Fibroblast of lung (primary cell): ENCODE measurements at regions not wholly inside any gene's neighbourhood (a gene's known extent, or its start where the extent isn't known, plus 50 kb on each side); places are given as distances from the start of the nearest gene placed in this dataset.
"Not testable (repeated sequence)": the region's sequence is repeated elsewhere in the genome, so short reads cannot be mapped to it uniquely, and the experiment has no call there.

Experiments used
- DNase-seq, 2 donors: peaks; one replicate each; pipeline versions ENCODE4 v3.0.0 to v3.0.0-alpha.2; 2010; ENCODE audit warnings: low read depth in 2 of 2
- H2AFZ ChIP-seq: 2 replicates; pipeline ENCODE4 v1.5.1; 2012; ENCODE audit warnings: low read length, control low read depth, inconsistent platforms
- H3K27ac ChIP-seq: 2 replicates; pipeline ENCODE4 v1.5.1; 2011; ENCODE audit warnings: low read length, control low read depth; ENCODE audit not compliant: insufficient read depth
- H3K27me3 ChIP-seq: 2 replicates; pipeline ENCODE4 v1.5.1; 2011; ENCODE audit warnings: mild to moderate bottlenecking, low read length; ENCODE audit not compliant: control insufficient read depth, insufficient read depth
- H3K36me3 ChIP-seq: 2 replicates; pipeline ENCODE4 v1.5.1; 2011; ENCODE audit warnings: low read length; ENCODE audit not compliant: control insufficient read depth, insufficient read depth
- H3K4me1 ChIP-seq: 2 replicates; pipeline ENCODE4 v1.5.1; 2011; ENCODE audit warnings: low read length; ENCODE audit not compliant: control insufficient read depth, insufficient read depth; ENCODE audit errors: extremely low read depth
- H3K4me2 ChIP-seq: 2 replicates; pipeline ENCODE4 v1.5.1; 2011; ENCODE audit warnings: low read length, control low read depth; ENCODE audit not compliant: insufficient read depth; ENCODE audit errors: extremely low read depth
- H3K4me3 ChIP-seq, 4 experiments: fragments of 200-600 bp in 1 of 4; sonication (generic) in 1 of 4; replicated peaks in 1 of 4; 2 replicates each; pipeline ENCODE4 v1.5.1; 2011 to 2016; ENCODE audit warnings: low read length in 4 of 4, low read depth in 3 of 4, mild to moderate bottlenecking in 3 of 4, control low read depth in 2 of 4, inconsistent platforms in 1 of 4, mixed read lengths in 1 of 4; ENCODE audit not compliant: insufficient read depth in 1 of 4; ENCODE audit errors: control extremely low read depth in 1 of 4
- H3K79me2 ChIP-seq: 2 replicates; pipeline ENCODE4 v1.5.1; 2012; ENCODE audit warnings: mild to moderate bottlenecking, low read length, inconsistent platforms; ENCODE audit not compliant: control insufficient read depth, insufficient read depth
- H3K9ac ChIP-seq: 2 replicates; pipeline ENCODE4 v1.5.1; 2011; ENCODE audit warnings: mild to moderate bottlenecking, low read length, control low read depth; ENCODE audit not compliant: insufficient read depth
- H3K9me3 ChIP-seq: 2 replicates; pipeline ENCODE4 v1.5.1; 2012; ENCODE audit warnings: low read depth, low read length; ENCODE audit not compliant: control insufficient read depth, insufficient read depth
- H4K20me1 ChIP-seq: 2 replicates; pipeline ENCODE4 v1.5.1; 2011; ENCODE audit warnings: low read length; ENCODE audit not compliant: control insufficient read depth, insufficient read depth; ENCODE audit errors: extremely low read depth
- EZH2 ChIP-seq: IDR thresholded peaks from 2 replicates; pipeline ENCODE4 v1.5.1; 2012; ENCODE audit warnings: low read length, control low read depth, mild to moderate bottlenecking; ENCODE audit errors: missing control alignments
- TF ChIP-seq, protein P1 (sequence below), 2 donors: IDR thresholded peaks in 1 of 2; conservative IDR thresholded peaks in 1 of 2; 1 replicate in 1 of 2; 2 replicates in 1 of 2; pipeline ENCODE4 v1.5.1; 2011 to 2012; ENCODE audit warnings: low read length in 2 of 2, control low read depth in 1 of 2, inconsistent platforms in 1 of 2, low read depth in 1 of 2, mild to moderate bottlenecking in 1 of 2

GRCh38 chr17:21493993-21494392, 117.8 kb downstream of the KCNJ12 start:
- Histone ChIP-seq H3K27me3 (peaks cover 2% of the 10 kb centered on the region), H3K9ac (no peak overlapping the region), H4K20me1 (no peaks in the 10 kb centered on the region), H2AFZ (no peak overlapping the region), H3K4me1 (no peaks in the 10 kb centered on the region), H3K36me3 (no peaks in the 10 kb centered on the region), H3K79me2 (no peaks in the 10 kb centered on the region), H3K9me3 (no peaks in the 10 kb centered on the region), H3K27ac (no peak overlapping the region), H3K4me3 (no peak overlapping the region), H3K4me2 (no peak overlapping the region)
- TF ChIP-seq, protein P1, sequence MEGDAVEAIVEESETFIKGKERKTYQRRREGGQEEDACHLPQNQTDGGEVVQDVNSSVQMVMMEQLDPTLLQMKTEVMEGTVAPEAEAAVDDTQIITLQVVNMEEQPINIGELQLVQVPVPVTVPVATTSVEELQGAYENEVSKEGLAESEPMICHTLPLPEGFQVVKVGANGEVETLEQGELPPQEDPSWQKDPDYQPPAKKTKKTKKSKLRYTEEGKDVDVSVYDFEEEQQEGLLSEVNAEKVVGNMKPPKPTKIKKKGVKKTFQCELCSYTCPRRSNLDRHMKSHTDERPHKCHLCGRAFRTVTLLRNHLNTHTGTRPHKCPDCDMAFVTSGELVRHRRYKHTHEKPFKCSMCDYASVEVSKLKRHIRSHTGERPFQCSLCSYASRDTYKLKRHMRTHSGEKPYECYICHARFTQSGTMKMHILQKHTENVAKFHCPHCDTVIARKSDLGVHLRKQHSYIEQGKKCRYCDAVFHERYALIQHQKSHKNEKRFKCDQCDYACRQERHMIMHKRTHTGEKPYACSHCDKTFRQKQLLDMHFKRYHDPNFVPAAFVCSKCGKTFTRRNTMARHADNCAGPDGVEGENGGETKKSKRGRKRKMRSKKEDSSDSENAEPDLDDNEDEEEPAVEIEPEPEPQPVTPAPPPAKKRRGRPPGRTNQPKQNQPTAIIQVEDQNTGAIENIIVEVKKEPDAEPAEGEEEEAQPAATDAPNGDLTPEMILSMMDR (conservative IDR thresholded peaks at IDR 0.05 in 1 of 2, IDR thresholded peaks at IDR 0.05 in 1 of 2; ENCODE audit: low read depth in 1 of 2, low read length in 2 of 2) = no peak
- TF ChIP-seq EZH2 = no peak
- DNase-seq = no peak

GRCh38 chr17:21495281-21495680, 119.1 kb downstream of the KCNJ12 start:
- Histone ChIP-seq H3K79me2 (no peaks in the 10 kb centered on the region), H3K4me3 (no peak overlapping the region), H2AFZ (no peak overlapping the region)

DNA sequence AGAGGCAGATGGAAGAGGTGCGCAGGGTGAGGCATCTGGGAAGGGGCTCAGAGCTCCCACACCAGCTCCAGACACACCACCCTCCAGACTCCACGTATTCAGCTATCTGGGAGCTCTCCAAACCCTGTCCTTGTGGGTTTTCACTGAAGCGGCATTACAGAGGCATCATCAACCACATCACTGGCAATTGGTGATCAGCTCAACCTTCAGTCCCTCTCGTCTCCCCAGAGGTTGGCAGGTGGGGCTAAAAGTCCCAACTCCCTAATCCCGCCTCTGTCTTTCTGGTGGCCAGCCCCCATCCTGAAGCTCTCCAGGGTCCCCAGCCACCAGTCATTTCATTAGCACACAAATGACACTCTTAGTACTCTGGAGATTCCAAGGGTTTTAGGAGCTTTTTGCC, 123.9 kb downstream of the KCNJ12 start:
- TF ChIP-seq, protein P1 (conservative IDR thresholded peaks at IDR 0.05 in 1 of 2, IDR thresholded peaks at IDR 0.05 in 1 of 2; ENCODE audit: low read depth in 1 of 2, low read length in 2 of 2) = no peak
- no peak for TF ChIP-seq EZH2
- Histone ChIP-seq H3K79me2 (no peaks in the 10 kb centered on the region), H2AFZ (no peak overlapping the region), H3K9me3 (no peaks in the 10 kb centered on the region), H3K4me3 (no peak overlapping the region), H3K4me2 (no peak overlapping the region), H3K27me3 (peaks cover 2% of the 10 kb centered on the region), H3K9ac (no peak overlapping the region), H3K4me1 (no peaks in the 10 kb centered on the region), H3K36me3 (no peaks in the 10 kb centered on the region), H3K27ac (no peak overlapping the region), H4K20me1 (no peaks in the 10 kb centered on the region)
- DNase-seq = no peak

More at GRCh38 chr17:21495281-21495680, 119.1 kb downstream of the KCNJ12 start:
- Histone ChIP-seq H3K4me1 (no peaks in the 10 kb centered on the region), H3K4me2 (no peak overlapping the region), H3K27ac (no peak overlapping the region), H3K36me3 (no peaks in the 10 kb centered on the region), H3K9ac (no peak overlapping the region), H3K27me3 (peaks cover 2% of the 10 kb centered on the region), H4K20me1 (no peaks in the 10 kb centered on the region), H3K9me3 (no peaks in the 10 kb centered on the region)
- DNase-seq = no peak
- TF ChIP-seq, protein P1 (conservative IDR thresholded peaks at IDR 0.05 in 1 of 2, IDR thresholded peaks at IDR 0.05 in 1 of 2; ENCODE audit: low read depth in 1 of 2, low read length in 2 of 2) = no peak
- no peak for TF ChIP-seq EZH2

GRCh38 chr17:21501927-21502700, 126.0 kb downstream of the KCNJ12 start:
- H3K9me3 ChIP-seq, H3K27me3 ChIP-seq, H4K20me1 ChIP-seq, H3K79me2 ChIP-seq, H2AFZ ChIP-seq, H3K4me2 ChIP-seq, H3K27ac ChIP-seq, H3K4me3 ChIP-seq, H3K36me3 ChIP-seq, H3K9ac ChIP-seq, DNase-seq, H3K4me1 ChIP-seq: not testable (repeated sequence)
